Motor neuron (in vitro differentiated cells): ENCODE measurements at regions not wholly inside any gene's neighbourhood (a gene's known extent, or its start where the extent isn't known, plus 50 kb on each side); places are given as distances from the start of the nearest gene placed in this dataset.

Experiments used
- ATAC-seq, 8 experiments: fragments of 200-7000 bp; cut with Tn5 transposase; replicated peaks in 6 of 8; 2 replicates each; pipeline ENCODE4 v1.8.0; 2021; ENCODE audit warnings: mild to moderate bottlenecking in 8 of 8, moderate library complexity in 8 of 8
- H3K27ac ChIP-seq, 2 donors: fragments of 250-450 bp; sonication (Bioruptor Pico); 2 replicates each; pipeline ENCODE4 v1.9.0; 2021; ENCODE audit warnings: antibody characterized with exemption in 2 of 2, mild to moderate bottlenecking in 2 of 2, moderate library complexity in 1 of 2
- H3K4me1 ChIP-seq, 2 donors: fragments of 250-450 bp; sonication (Bioruptor Pico); replicated peaks in 1 of 2; 2 replicates each; pipeline ENCODE4 v1.6.1; 2021; ENCODE audit warnings: antibody characterized with exemption in 2 of 2, mild to moderate bottlenecking in 2 of 2, moderate library complexity in 1 of 2
- H3K4me3 ChIP-seq, 5 donors: fragments of 250-450 bp; sonication (Bioruptor Pico); 2 replicates each; pipeline ENCODE4 v1.9.0; 2021; ENCODE audit warnings: antibody characterized with exemption in 5 of 5, mild to moderate bottlenecking in 5 of 5, moderate library complexity in 4 of 5
- WGBS, 10 experiments: fragments of 450-650 bp; shearing (Covaris generic); methylation state at CpG; one replicate each; pipeline ENCODE4 v1.0.0; 2022; 5-methylcytosine and 5-hydroxymethylcytosine counted together
- in situ Hi-C, 9 experiments: fragments of 400-800 bp; cut with MboI; loops; one replicate each; pipeline ENCODE4 v1.15.0; 2021; ENCODE audit warnings: low sequenced_read_pairs in 9 of 9, low pct_unique_long_range_greater_than_20kb in 2 of 9; ENCODE audit not compliant: unreplicated experiment in 9 of 9

DNA sequence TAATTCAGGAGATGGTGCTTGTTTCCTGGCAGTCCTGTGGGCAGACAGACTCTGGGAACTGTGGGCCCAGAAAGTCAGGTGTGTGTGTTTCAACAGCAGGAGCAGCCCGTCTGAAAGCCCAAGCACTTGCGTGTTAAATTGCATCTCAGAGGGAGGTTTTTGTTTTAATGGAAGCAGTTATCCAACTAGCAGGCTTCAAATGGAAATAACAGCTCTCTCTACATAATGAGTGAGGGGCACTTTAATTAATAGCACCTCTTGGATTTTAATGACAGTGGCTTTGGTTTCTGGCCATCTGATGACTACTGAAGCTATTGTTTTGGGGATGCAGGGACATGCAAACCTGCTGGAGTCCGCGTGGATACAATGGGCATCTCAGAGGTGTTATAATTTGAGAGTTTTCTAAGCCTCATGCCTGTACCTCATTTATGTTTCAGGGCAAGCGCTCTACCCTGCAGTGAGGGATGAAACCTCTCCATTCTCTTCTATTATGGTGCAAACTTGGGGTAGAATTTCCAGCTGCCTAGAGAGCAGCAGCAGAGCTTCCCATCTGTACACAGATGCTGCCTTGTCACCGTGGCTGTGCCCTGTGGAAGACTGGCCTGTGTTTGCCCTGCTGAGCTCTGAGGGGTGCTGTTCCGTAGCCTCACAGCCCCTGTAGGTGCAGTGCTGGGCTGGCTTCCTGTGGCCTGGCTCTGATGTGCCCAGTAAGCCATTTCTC, 206.6 kb upstream of the GPR26 start:
- no peak overlapping the region for H3K4me3 ChIP-seq
- no peak overlapping the region for H3K27ac ChIP-seq
- H3K4me1 ChIP-seq: peaks cover 13 to 29% of the 10 kb centered on the region in 2 donors
- in situ Hi-C loops: no loop called here
- WGBS, 10 experiments: 12 to 75% (median 46%) methylated on average over 2 to 6 of the region's 7 CpGs; no CpG with 5 or more reads in 4 of the 10 experiments
- ATAC-seq: peak in 5 of 8 experiments; percentile 39 to 65 (median 53)

DNA sequence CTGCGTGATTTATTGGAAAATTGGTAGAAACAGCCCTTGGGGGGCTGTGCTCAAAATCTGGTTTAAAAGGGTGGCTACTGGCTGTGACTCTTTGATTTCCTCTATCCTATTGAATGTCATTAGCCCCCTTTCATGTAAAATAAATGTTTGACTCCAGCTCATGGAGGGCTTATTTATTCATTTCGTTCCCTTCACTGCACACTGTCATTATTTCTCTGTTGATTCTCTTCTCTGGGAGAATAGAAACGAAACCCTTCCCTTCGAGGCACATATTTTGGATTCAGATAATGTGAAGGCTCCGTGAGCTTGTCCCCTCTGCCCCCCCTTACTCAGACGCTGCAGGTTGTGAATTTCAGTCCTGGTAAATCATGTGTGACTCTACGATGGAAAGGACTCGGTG, 203.9 kb upstream of the GPR26 start:
- WGBS, 10 experiments: 19 to 64% (median 35%) methylated on average over 3 to 8 of the region's 8 CpGs; no CpG with 5 or more reads in 2 of the 10 experiments
- Histone ChIP-seq H3K4me3 (no peak overlapping the region), H3K4me1 (peaks cover 13 to 29% of the 10 kb centered on the region in 2 donors), H3K27ac (peak overlapping the region in 1 of 2 donors; percentile 7)
- in situ Hi-C loops: no loop called here
- ATAC-seq: peak in 2 of 8 experiments; percentile 29 to 40

DNA sequence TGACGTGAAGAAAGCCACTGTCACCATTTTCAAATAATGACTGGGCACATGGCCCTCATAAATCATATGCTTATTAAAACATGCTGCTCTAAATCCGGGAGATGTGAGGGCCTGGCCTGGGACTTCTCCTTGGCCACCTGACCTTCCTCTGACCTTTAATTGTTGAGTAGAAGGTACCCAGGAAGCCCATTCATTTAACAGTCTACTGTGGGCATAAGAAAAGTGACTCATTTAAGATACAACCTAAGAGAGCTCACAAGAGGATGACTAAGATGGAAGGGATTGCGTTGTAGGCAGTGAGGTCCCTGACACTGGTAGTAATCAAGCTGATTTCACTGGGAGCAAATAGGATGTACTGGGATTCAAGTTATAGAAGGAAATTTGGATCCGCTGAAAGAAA, 203.4 kb upstream of the GPR26 start:
- in situ Hi-C loops: no loop called here
- H3K4me3 ChIP-seq: no peak overlapping the region
- peaks cover 13 to 28% of the 10 kb centered on the region in 2 donors for H3K4me1 ChIP-seq
- ATAC-seq: peak in 2 of 8 experiments; percentile 47 to 59
- WGBS, 10 experiments: 27 to 94% (median 44%) methylated on average over 1 to 4 of the region's 4 CpGs; no CpG with 5 or more reads in 1 of the 10 experiments
- H3K27ac ChIP-seq: no peak overlapping the region

DNA sequence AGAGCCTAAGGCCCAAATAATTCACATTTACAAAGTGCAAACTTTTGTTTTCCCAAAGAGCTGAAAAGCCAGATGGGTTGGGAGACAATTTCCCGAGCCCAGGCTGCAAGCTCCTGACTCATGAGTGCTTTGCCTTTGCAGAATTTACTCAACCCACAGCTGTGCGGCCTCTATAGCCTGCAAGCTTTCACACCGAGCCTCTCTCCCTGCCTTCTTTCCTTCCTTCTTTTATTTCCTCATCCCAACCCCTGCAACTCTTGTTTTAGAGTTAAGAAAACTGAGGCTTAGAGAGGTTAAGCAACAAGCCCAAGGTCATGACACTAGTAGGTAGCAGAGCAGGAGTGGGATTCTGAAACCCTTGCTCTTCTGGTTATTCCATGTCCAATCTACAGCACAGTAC, 203.0 kb upstream of the GPR26 start:
- in situ Hi-C loops: no loop called here
- 0 to 83% (median 67%) methylated on average over 1 to 3 of the region's 3 CpGs; no CpG with 5 or more reads in 3 of the 10 experiments for WGBS, 10 experiments
- H3K27ac ChIP-seq: no peak overlapping the region
- no peak overlapping the region for H3K4me3 ChIP-seq
- peaks cover 13 to 25% of the 10 kb centered on the region in 2 donors for H3K4me1 ChIP-seq
- ATAC-seq: no peak

DNA sequence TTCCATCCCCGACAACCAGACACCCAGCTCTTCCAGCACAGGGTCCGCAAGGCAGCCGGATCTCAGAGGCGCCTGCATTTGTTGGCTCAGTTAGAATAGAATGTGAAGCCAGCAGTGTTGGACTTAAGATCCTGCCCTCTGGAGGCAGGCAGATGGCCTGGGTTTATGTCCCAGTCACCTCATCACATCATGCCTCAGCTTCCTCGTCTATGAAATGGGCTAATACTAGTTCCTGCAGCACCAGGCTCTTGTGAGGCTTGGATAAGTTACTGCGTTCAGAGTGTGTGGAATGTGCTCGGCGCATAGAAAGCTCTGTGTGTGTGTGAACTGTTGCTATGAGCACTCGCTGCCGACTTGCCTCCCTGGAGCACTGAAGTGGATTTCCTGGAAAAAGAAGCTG, 202.5 kb upstream of the GPR26 start:
- in situ Hi-C loops: no loop called here
- WGBS, 10 experiments: 20 to 100% (median 88%) methylated on average over 1 to 5 of the region's 10 CpGs; no CpG with 5 or more reads in 5 of the 10 experiments
- no peak for ATAC-seq
- no peak overlapping the region for H3K4me3 ChIP-seq
- no peak overlapping the region for H3K27ac ChIP-seq
- peaks cover 13 to 22% of the 10 kb centered on the region in 2 donors for H3K4me1 ChIP-seq

DNA sequence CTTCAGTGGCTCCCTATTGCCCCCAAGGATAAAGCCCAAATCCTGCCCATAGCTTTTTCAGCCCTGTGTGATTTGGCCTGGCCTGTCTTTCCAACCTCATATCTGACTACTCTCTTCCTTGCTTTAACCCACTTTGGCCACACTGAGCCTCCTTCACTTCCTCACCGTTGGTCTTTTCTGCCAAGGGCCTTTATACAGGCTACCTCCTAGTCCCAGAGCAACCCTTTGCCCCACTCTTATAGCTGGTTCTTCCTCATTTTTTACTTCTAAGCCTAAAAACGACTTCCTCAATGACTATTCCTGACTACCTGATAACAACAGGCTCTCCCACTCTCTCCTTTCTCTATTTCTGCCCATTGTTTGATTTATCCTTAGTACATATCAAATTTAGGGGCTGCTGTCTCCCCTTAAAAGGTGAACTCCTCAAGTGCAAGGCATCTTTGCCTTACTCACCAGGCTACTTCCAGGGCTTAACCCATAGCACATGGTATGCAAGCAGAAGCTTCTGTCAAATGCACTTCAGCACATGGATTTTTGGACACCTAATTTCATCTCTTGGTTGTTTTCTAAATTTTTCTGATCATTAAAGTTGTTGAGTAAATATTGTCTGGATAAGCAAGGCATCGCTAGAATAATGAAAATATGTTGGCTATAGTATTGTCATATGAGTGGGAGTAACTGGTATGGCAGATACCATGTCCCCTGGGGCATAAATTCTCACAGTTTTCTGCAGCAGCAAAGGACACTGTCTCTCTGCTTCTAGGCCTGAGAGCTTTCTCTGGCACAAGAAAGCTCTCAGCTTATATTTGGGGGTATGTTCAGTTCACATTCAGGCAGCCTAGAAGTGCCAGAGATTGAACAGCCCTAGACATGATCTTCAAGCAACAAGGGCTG, 201.5 kb upstream of the GPR26 start:
- 19 to 100% (median 59%) methylated on average over 1 to 3 of the region's 3 CpGs; no CpG with 5 or more reads in 1 of the 10 experiments for WGBS, 10 experiments
- peaks cover 13 to 20% of the 10 kb centered on the region in 2 donors for H3K4me1 ChIP-seq
- no peak overlapping the region for H3K4me3 ChIP-seq
- in situ Hi-C loops: no loop called here
- no peak overlapping the region for H3K27ac ChIP-seq
- ATAC-seq: no peak

DNA sequence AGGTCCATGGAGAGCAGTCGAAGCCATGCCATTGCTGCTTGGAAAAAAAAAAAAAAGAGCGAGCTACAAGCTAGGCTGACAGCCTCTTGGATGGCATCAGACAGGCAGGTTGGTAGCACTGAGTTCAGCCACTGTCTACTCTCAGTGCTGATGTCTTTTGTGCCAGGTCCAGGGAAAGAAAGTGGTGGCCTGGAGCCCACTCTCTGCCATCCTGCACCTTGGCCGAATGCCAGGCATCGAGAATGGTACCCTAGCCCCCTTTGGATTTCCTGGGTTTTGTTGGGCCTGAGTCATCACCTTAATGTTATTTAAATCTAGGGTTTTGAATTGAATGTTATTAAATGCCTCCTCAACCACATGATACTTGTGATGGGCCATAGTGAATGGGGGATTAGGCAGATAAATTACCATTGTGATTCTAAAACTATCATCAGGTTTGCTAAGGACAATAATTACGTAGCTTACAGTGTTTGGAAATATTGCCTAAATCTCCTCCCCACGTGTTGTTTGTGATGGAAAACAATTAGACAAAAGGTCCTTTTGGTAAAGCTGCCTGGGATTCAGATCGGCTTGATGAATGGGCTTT, 195.7 kb upstream of the GPR26 start:
- no peak overlapping the region for H3K27ac ChIP-seq
- peaks cover 8% of the 10 kb centered on the region in 2 donors for H3K4me1 ChIP-seq
- 0 to 69% (median 40%) methylated on average over 1 to 6 of the region's 7 CpGs; no CpG with 5 or more reads in 1 of the 10 experiments for WGBS, 10 experiments
- ATAC-seq: peak in 5 of 8 experiments; percentile 70 to 89 (median 77)
- H3K4me3 ChIP-seq: no peak overlapping the region
- in situ Hi-C loops: no loop called here

DNA sequence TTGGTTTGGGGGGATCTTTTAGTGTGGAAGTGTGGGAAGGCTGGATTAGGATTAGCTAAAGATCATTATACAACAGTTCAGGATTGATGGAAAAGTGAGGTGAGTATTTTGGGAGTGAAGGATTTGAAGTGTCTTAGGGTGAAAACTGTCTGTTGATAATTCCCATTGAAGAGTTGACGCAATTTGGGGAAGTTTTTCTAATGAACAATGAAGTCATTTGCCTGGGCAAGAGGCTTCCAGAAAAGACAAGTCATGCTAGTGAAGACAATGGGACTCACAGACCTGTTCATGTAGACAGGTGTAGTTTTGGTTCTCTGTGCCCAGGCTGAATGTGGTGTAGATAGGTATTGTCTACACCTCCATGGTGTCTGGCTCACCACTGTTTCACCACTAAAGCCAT, 194.3 kb upstream of the GPR26 start:
- ATAC-seq: no peak
- H3K4me3 ChIP-seq: no peak overlapping the region
- WGBS, 10 experiments: 25 to 100% (median 95%) methylated on average over 1 of the region's 1 CpG; no CpG with 5 or more reads in 6 of the 10 experiments
- H3K27ac ChIP-seq: no peak overlapping the region
- in situ Hi-C loops: no loop called here
- peaks cover 8 to 11% of the 10 kb centered on the region in 2 donors for H3K4me1 ChIP-seq

DNA sequence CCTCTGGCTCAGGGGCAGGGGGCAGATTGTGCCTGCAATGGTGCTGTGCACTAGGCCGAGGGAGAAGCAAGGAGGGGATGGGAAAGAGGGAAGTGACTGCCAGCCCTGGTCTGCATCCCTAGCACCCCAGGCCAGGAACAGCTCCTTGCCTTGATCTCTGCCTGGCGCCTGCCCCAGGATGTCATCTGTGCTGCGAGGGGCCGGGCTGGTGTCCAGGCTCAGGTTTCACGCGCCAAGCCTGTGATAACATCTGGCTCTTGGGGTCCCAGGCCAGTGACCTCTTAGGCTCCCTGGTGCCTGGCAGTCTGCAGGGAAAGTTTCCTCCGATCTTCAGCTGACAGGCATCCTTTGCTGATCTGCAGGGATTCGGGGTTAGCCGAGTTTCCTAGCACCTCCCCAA, 193.5 kb upstream of the GPR26 start:
- Histone ChIP-seq H3K4me3 (no peak overlapping the region), H3K27ac (no peak overlapping the region), H3K4me1 (peaks cover 8 to 11% of the 10 kb centered on the region in 2 donors)
- ATAC-seq: peak in 3 of 8 experiments; percentile 19 to 51 (median 22)
- in situ Hi-C loops: no loop called here
- 0 to 40% (median 28%) methylated on average over 1 to 3 of the region's 9 CpGs; no CpG with 5 or more reads in 7 of the 10 experiments for WGBS, 10 experiments

DNA sequence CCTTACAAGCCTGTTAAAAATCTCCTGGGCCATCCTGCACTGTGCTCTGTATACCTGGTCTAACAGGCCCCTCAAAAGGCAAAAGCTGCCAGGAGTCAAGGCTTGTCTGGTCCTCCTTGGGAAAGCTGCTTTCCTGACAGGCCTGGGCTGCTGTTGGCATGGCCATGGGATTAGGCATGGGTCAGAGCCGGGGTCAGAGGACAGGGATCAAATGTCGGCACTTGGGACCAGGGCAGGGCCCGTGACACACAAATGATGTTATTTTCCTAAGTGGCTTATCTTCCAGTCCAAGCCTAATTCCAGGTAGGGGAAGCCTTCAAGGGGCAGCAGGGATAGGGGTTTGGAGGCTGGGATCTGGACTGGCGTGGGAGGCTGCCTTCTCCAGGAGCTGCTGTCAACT, 191.5 kb upstream of the GPR26 start:
- Histone ChIP-seq H3K27ac (no peak overlapping the region), H3K4me3 (no peak overlapping the region), H3K4me1 (peaks cover 11 to 13% of the 10 kb centered on the region in 2 donors)
- ATAC-seq: no peak
- WGBS, 10 experiments: 40 to 83% (median 79%) methylated on average over 1 to 2 of the region's 4 CpGs; no CpG with 5 or more reads in 4 of the 10 experiments
- in situ Hi-C loops: no loop called here

DNA sequence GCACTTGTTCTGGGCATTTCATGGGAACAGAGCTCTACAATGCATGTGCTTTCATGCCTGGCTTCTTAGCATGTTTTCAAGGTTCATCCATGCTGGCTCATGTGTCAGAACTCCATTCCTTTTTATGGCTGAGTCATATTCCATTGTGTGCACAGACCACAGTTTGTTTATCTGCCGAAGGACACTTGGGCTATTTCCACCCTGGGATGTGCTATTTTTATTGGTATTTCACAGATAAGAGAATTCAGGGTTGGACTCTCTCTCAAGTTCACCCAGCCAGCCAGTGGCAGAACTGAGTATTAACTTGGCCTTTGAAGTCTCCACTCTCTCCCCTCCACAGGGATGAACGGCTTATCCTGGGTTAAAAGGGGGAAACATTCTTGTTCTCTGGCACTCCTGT, 190.7 kb upstream of the GPR26 start:
- H3K27ac ChIP-seq: no peak overlapping the region
- WGBS, 10 experiments: 0 to 67% (median 36%) methylated on average over 1 to 2 of the region's 2 CpGs; no CpG with 5 or more reads in 4 of the 10 experiments
- ATAC-seq: no peak
- in situ Hi-C loops: no loop called here
- no peak overlapping the region for H3K4me3 ChIP-seq
- H3K4me1 ChIP-seq: peaks cover 8 to 17% of the 10 kb centered on the region in 2 donors

DNA sequence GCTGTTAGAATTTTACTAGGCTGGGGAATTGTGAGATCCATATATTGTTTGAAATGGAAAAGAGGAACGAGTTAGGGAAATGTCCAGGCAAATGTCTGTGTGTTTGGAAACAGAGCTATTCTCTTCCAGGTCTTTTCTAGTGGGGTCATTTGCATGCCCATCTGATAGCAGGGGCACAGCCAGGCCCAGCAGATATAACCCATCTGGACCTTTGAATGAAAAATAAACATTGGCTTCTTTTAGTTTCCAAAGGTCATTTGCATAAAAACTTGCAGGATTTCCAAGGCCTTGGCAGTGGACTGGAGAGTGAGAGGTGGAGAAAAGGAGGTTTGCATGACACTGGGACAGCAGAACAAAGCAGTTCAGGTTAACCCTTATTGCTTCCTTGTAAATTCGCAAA, 188.0 kb upstream of the GPR26 start:
- H3K4me1 ChIP-seq: peaks cover 7 to 12% of the 10 kb centered on the region in 2 donors
- no peak overlapping the region for H3K27ac ChIP-seq
- H3K4me3 ChIP-seq: no peak overlapping the region
- in situ Hi-C loops: no loop called here
- ATAC-seq: no peak
- 14 to 100% (median 26%) methylated on average over 1 to 2 of the region's 2 CpGs; no CpG with 5 or more reads in 4 of the 10 experiments for WGBS, 10 experiments
